ENCODE measurements at regions not wholly inside any gene's neighbourhood (a gene's known extent, or its start where the extent isn't known, plus 50 kb on each side); places are given as distances from the start of the nearest gene placed in this dataset.

GRCh38 chr5:9878206-9878605, 248.1 kb upstream of the TAS2R1 start:
- no peak overlapping the region for H3K27ac Mint-ChIP-seq
- no peaks in the 10 kb centered on the region for H3K4me1 Mint-ChIP-seq
- H3K9me3 Mint-ChIP-seq, result peaks cover 1 to 19% (median 5%) of the 10 kb centered on the region in 11 donors
- intact Hi-C loops (cut with micrococcal nuclease), result no loop called here
- DNase-seq, result no peak
- no peaks in the 10 kb centered on the region for H3K4me1 ChIP-seq (ENCODE audit: control insufficient read depth in 2 of 2, insufficient read depth in 2 of 2, low read length in 2 of 2)
- H3K9me3 ChIP-seq (ENCODE audit: control insufficient read depth in 2 of 3, low read length in 3 of 3), result no peaks in the 10 kb centered on the region
- H3K4me3 ChIP-seq (ENCODE audit: low read length), result no peak overlapping the region
- ChIA-PET CTCF (no interaction called here), POLR2A (no interaction called here)
- H3K27me3 ChIP-seq (ENCODE audit: control insufficient read depth in 2 of 2, insufficient read depth in 2 of 2, low read length in 2 of 2), result no peaks in the 10 kb centered on the region
- H3K36me3 ChIP-seq (ENCODE audit: control insufficient read depth in 2 of 3, insufficient read depth in 3 of 3, low read length in 3 of 3), result no peaks in the 10 kb centered on the region
- peaks cover 0 to 4% (median 0%) of the 10 kb centered on the region in 5 donors for H3K27me3 Mint-ChIP-seq
- no peak for ATAC-seq
- peaks cover 0 to 3% (median 0%) of the 10 kb centered on the region in 5 donors for H3K36me3 Mint-ChIP-seq
- no peak overlapping the region for H3K4me3 Mint-ChIP-seq
- no peak overlapping the region for H3K27ac ChIP-seq (ENCODE audit: low read depth, low read length)

GRCh38 chr5:9877488-9877887, 247.3 kb upstream of the TAS2R1 start:
- no peak for DNase-seq
- H3K27me3 ChIP-seq (ENCODE audit: control insufficient read depth in 2 of 2, insufficient read depth in 2 of 2, low read length in 2 of 2), result no peaks in the 10 kb centered on the region
- peaks cover 0 to 4% (median 0%) of the 10 kb centered on the region in 5 donors for H3K27me3 Mint-ChIP-seq
- H3K9me3 Mint-ChIP-seq, result peaks cover 1 to 19% (median 5%) of the 10 kb centered on the region in 11 donors
- no peak for ATAC-seq
- intact Hi-C loops (cut with micrococcal nuclease), result no loop called here
- H3K4me3 ChIP-seq (ENCODE audit: low read length), result no peak overlapping the region
- ChIA-PET POLR2A (no interaction called here), CTCF (no interaction called here)
- H3K27ac ChIP-seq (ENCODE audit: low read depth, low read length), result no peak overlapping the region
- no peaks in the 10 kb centered on the region for H3K36me3 ChIP-seq (ENCODE audit: control insufficient read depth in 2 of 3, insufficient read depth in 3 of 3, low read length in 3 of 3)
- no peak overlapping the region for H3K27ac Mint-ChIP-seq
- peaks cover 0 to 3% (median 0%) of the 10 kb centered on the region in 5 donors for H3K36me3 Mint-ChIP-seq
- no peaks in the 10 kb centered on the region for H3K4me1 Mint-ChIP-seq
- no peak overlapping the region for H3K4me3 Mint-ChIP-seq
- H3K9me3 ChIP-seq (ENCODE audit: control insufficient read depth in 2 of 3, low read length in 3 of 3), result no peaks in the 10 kb centered on the region
- H3K4me1 ChIP-seq (ENCODE audit: control insufficient read depth in 2 of 2, insufficient read depth in 2 of 2, low read length in 2 of 2), result no peaks in the 10 kb centered on the region

- Histone ChIP-seq H3K27me3 (ENCODE audit: control insufficient read depth in 2 of 2, insufficient read depth in 2 of 2, low read length in 2 of 2) (no peaks in the 10 kb centered on the region), H3K9me3 (ENCODE audit: control insufficient read depth in 2 of 3, low read length in 3 of 3) (no peaks in the 10 kb centered on the region), H3K27ac (ENCODE audit: low read depth, low read length) (no peak overlapping the region), H3K4me3 (ENCODE audit: low read length) (no peak overlapping the region), H3K36me3 (ENCODE audit: control insufficient read depth in 2 of 3, insufficient read depth in 3 of 3, low read length in 3 of 3) (no peaks in the 10 kb centered on the region), H3K4me1 (ENCODE audit: control insufficient read depth in 2 of 2, insufficient read depth in 2 of 2, low read length in 2 of 2) (no peaks in the 10 kb centered on the region)
- H3K4me1 Mint-ChIP-seq, result no peaks in the 10 kb centered on the region
- ATAC-seq (no peak), DNase-seq (no peak)
- peaks cover 0 to 4% (median 0%) of the 10 kb centered on the region in 5 donors for H3K27me3 Mint-ChIP-seq
- H3K27ac Mint-ChIP-seq, result no peak overlapping the region
- ChIA-PET CTCF (no interaction called here), POLR2A (no interaction called here)
- peaks cover 1 to 15% (median 5%) of the 10 kb centered on the region in 11 donors for H3K9me3 Mint-ChIP-seq
- intact Hi-C loops (cut with micrococcal nuclease), result no loop called here
- no peak overlapping the region for H3K4me3 Mint-ChIP-seq
- H3K36me3 Mint-ChIP-seq, result peaks cover 0 to 3% (median 0%) of the 10 kb centered on the region in 5 donors
These were observed 246.3 kb upstream of the TAS2R1 start for GRCh38 chr5:9876451-9876850.

- no peaks in the 10 kb centered on the region for H3K36me3 ChIP-seq (ENCODE audit: control insufficient read depth in 2 of 3, insufficient read depth in 3 of 3, low read length in 3 of 3)
- peaks cover 0 to 18% (median 0%) of the 10 kb centered on the region in 3 experiments for H3K9me3 ChIP-seq (ENCODE audit: control insufficient read depth in 2 of 3, low read length in 3 of 3)
- ChIA-PET POLR2A (no interaction called here), CTCF (interaction anchor here (0.5 kb wide), 1 partner anchor 660 kb away, joined by 3 read pairs; no protein-coding TSS in a partner anchor)
- ATAC-seq (no peak), DNase-seq (no peak)
- Mint-ChIP-seq H3K27ac (no peak overlapping the region), H3K4me1 (no peaks in the 10 kb centered on the region), H3K36me3 (peaks cover 0 to 6% (median 0%) of the 10 kb centered on the region in 5 donors), H3K27me3 (peaks cover 0 to 10% (median 0%) of the 10 kb centered on the region in 5 donors), H3K4me3 (no peak overlapping the region), H3K9me3 (peaks cover 20 to 49% (median 27%) of the 10 kb centered on the region in 11 donors)
- H3K27me3 ChIP-seq (ENCODE audit: control insufficient read depth in 2 of 2, insufficient read depth in 2 of 2, low read length in 2 of 2), result no peaks in the 10 kb centered on the region
- H3K27ac ChIP-seq (ENCODE audit: low read depth, low read length), result no peak overlapping the region
- H3K4me1 ChIP-seq (ENCODE audit: control insufficient read depth in 2 of 2, insufficient read depth in 2 of 2, low read length in 2 of 2), result no peaks in the 10 kb centered on the region
- H3K4me3 ChIP-seq (ENCODE audit: low read length), result no peak overlapping the region
- intact Hi-C loops (cut with micrococcal nuclease), result no loop called here
These were observed 239.6 kb upstream of the TAS2R1 start for GRCh38 chr5:9869616-9870288.

- CTCF ChIA-PET, result no interaction called here
These were observed 235.4 kb upstream of the TAS2R1 start for GRCh38 chr5:9865574-9865973.

GRCh38 chr5:9864791-9865190, 234.6 kb upstream of the TAS2R1 start:
- CTCF ChIA-PET, result no interaction called here
- Mint-ChIP-seq H3K4me1 (no peaks in the 10 kb centered on the region), H3K4me3 (no peak overlapping the region), H3K9me3 (peaks cover 14 to 52% (median 26%) of the 10 kb centered on the region in 11 donors), H3K36me3 (peaks cover 0 to 6% (median 0%) of the 10 kb centered on the region in 5 donors), H3K27ac (no peak overlapping the region), H3K27me3 (peaks cover 0 to 1% (median 0%) of the 10 kb centered on the region in 5 donors)
- DNase-seq (no peak), ATAC-seq (no peak)
- intact Hi-C loops (cut with micrococcal nuclease), result no loop called here
- POLR2A ChIA-PET, result no interaction called here
- H3K4me3 ChIP-seq (ENCODE audit: low read length), result no peak overlapping the region
- no peaks in the 10 kb centered on the region for H3K4me1 ChIP-seq (ENCODE audit: control insufficient read depth in 2 of 2, insufficient read depth in 2 of 2, low read length in 2 of 2)
- H3K27ac ChIP-seq (ENCODE audit: low read depth, low read length), result no peak overlapping the region
- H3K27me3 ChIP-seq (ENCODE audit: control insufficient read depth in 2 of 2, insufficient read depth in 2 of 2, low read length in 2 of 2), result no peaks in the 10 kb centered on the region
- H3K9me3 ChIP-seq (ENCODE audit: control insufficient read depth in 2 of 3, low read length in 3 of 3), result peaks cover 0 to 21% (median 0%) of the 10 kb centered on the region in 3 experiments
- no peaks in the 10 kb centered on the region for H3K36me3 ChIP-seq (ENCODE audit: control insufficient read depth in 2 of 3, insufficient read depth in 3 of 3, low read length in 3 of 3)

More at GRCh38 chr5:9865574-9865973, 235.4 kb upstream of the TAS2R1 start:
- no peak for ATAC-seq
- H3K4me1 Mint-ChIP-seq, result no peaks in the 10 kb centered on the region
- Histone ChIP-seq H3K27ac (ENCODE audit: low read depth, low read length) (no peak overlapping the region), H3K9me3 (ENCODE audit: control insufficient read depth in 2 of 3, low read length in 3 of 3) (peaks cover 0 to 21% (median 0%) of the 10 kb centered on the region in 3 experiments), H3K36me3 (ENCODE audit: control insufficient read depth in 2 of 3, insufficient read depth in 3 of 3, low read length in 3 of 3) (no peaks in the 10 kb centered on the region), H3K4me3 (ENCODE audit: low read length) (no peak overlapping the region), H3K27me3 (ENCODE audit: control insufficient read depth in 2 of 2, insufficient read depth in 2 of 2, low read length in 2 of 2) (no peaks in the 10 kb centered on the region), H3K4me1 (ENCODE audit: control insufficient read depth in 2 of 2, insufficient read depth in 2 of 2, low read length in 2 of 2) (no peaks in the 10 kb centered on the region)
- no peak overlapping the region for H3K27ac Mint-ChIP-seq
- peaks cover 0 to 6% (median 0%) of the 10 kb centered on the region in 5 donors for H3K36me3 Mint-ChIP-seq
- POLR2A ChIA-PET, result no interaction called here
- H3K27me3 Mint-ChIP-seq, result peaks cover 0 to 6% (median 0%) of the 10 kb centered on the region in 5 donors
- peaks cover 21 to 53% (median 27%) of the 10 kb centered on the region in 11 donors for H3K9me3 Mint-ChIP-seq
- no peak overlapping the region for H3K4me3 Mint-ChIP-seq
- no peak for DNase-seq
- intact Hi-C loops (cut with micrococcal nuclease), result no loop called here

- H3K36me3 Mint-ChIP-seq, result peaks cover 0 to 6% (median 0%) of the 10 kb centered on the region in 5 donors
- H3K4me3 Mint-ChIP-seq, result no peak overlapping the region
- Histone ChIP-seq H3K27me3 (ENCODE audit: control insufficient read depth in 2 of 2, insufficient read depth in 2 of 2, low read length in 2 of 2) (no peaks in the 10 kb centered on the region), H3K36me3 (ENCODE audit: control insufficient read depth in 2 of 3, insufficient read depth in 3 of 3, low read length in 3 of 3) (no peaks in the 10 kb centered on the region), H3K9me3 (ENCODE audit: control insufficient read depth in 2 of 3, low read length in 3 of 3) (peaks cover 0 to 21% (median 0%) of the 10 kb centered on the region in 3 experiments), H3K4me3 (ENCODE audit: low read length) (no peak overlapping the region), H3K27ac (ENCODE audit: low read depth, low read length) (no peak overlapping the region), H3K4me1 (ENCODE audit: control insufficient read depth in 2 of 2, insufficient read depth in 2 of 2, low read length in 2 of 2) (no peaks in the 10 kb centered on the region)
- H3K27ac Mint-ChIP-seq, result no peak overlapping the region
- H3K9me3 Mint-ChIP-seq, result peaks cover 12 to 39% (median 24%) of the 10 kb centered on the region in 11 donors
- no peaks in the 10 kb centered on the region for H3K4me1 Mint-ChIP-seq
- ATAC-seq, result no peak
- ChIA-PET POLR2A (no interaction called here), CTCF (no interaction called here)
- H3K27me3 Mint-ChIP-seq, result no peaks in the 10 kb centered on the region
- DNase-seq, result no peak
- intact Hi-C loops (cut with micrococcal nuclease), result no loop called here
These were observed 233.3 kb upstream of the TAS2R1 start for GRCh38 chr5:9863486-9863885.
